ENCODE measurements at regions not wholly inside any gene's neighbourhood (a gene's known extent, or its start where the extent isn't known, plus 50 kb on each side); places are given as distances from the start of the nearest gene placed in this dataset.

GRCh38 chr1:117695796-117696490 is 90.1 kb downstream of the TENT5C start:
- intact Hi-C loops (cut with micrococcal nuclease) (loop anchor here (2.0 to 5.0 kb wide), 3 partner anchors 57 to 201 kb away; partner anchors contain the start of gene TENT5C), in situ Hi-C loops (cut with MboI; ENCODE audit: low sequenced_read_pairs) (loop anchor here (5.0 kb wide), 1 partner anchor 89 kb away; the partner anchor contains the start of gene TENT5C), dilution Hi-C loops (cut with HindIII; ENCODE audit: low sequenced_read_pairs, unreplicated experiment) (no loop called here)
- 30% methylated on average over 2 of the region's 9 CpGs; no CpG with 5 or more reads in 1 of the 2 experiments for WGBS, 2 experiments (ENCODE audit: extremely low coverage in 2 of 2, insufficient read length in 1 of 2)
- Histone ChIP-seq H3K9me1 (ENCODE audit: insufficient read depth, low read length) (peaks cover 14% of the 10 kb centered on the region), H3K56ac (ENCODE audit: extremely low read depth, insufficient read depth, low read length) (peak overlapping the region; percentile 72), H3K4me2 (ENCODE audit: low read depth, low read length) (peak overlapping the region; percentile 73), H3K9ac (ENCODE audit: low read depth, low read length) (peak overlapping the region; percentile 32), H2BK5ac (ENCODE audit: low read depth, low read length, poor library complexity, severe bottlenecking) (peak overlapping the region; percentile 84), H3K4me1 (ENCODE audit: control insufficient read depth, insufficient read depth, low read length) (peaks cover 21% of the 10 kb centered on the region), H3K4me3 (ENCODE audit: insufficient read depth, low read depth, low read length) (peak overlapping the region; percentile 26; the same call in 1 of the 2 replicates), H2AK9ac (replicated peaks; ENCODE audit: low read depth, low read length, poor library complexity) (peak overlapping the region; percentile 78), H2BK20ac (ENCODE audit: low read depth, low read length) (peak overlapping the region; percentile 79), H2BK15ac (ENCODE audit: low read depth, low read length) (peak overlapping the region; percentile 65; the same call in 2 of the 3 replicates), H3K14ac (replicated peaks; ENCODE audit: low read depth, low read length) (peak overlapping the region; percentile 72), H4K5ac (ENCODE audit: low read depth, low read length) (peak overlapping the region; percentile 62), H4K91ac (ENCODE audit: insufficient read depth, low read depth, low read length) (peak overlapping the region; percentile 80), H3K27ac (ENCODE audit: insufficient read depth, low read length) (peak overlapping the region; percentile 89), H3K23ac (ENCODE audit: low read depth, low read length) (peak overlapping the region; percentile 59), H2AFZ (replicated peaks; ENCODE audit: low read length, poor library complexity) (peak overlapping the region; percentile 86), H3K27me3 (ENCODE audit: control insufficient read depth, insufficient read depth, low read length) (no peaks in the 10 kb centered on the region), H3K79me1 (ENCODE audit: low read depth in 1 of 2, low read length in 2 of 2) (peaks cover 0 to 5% of the 10 kb centered on the region in 2 experiments; a peak in 1 of 4 replicates), H4K8ac (ENCODE audit: low read depth in 2 of 2, low read length in 2 of 2) (peak overlapping the region; percentile 27 to 78), H2BK120ac (ENCODE audit: low read depth, low read length) (peak overlapping the region; percentile 83), H3K36me3 (ENCODE audit: control insufficient read depth, insufficient read depth, low read length) (no peaks in the 10 kb centered on the region), H3K4ac (ENCODE audit: low read depth, low read length) (peak overlapping the region; percentile 93), H4K20me1 (ENCODE audit: insufficient read depth, low read length) (peaks cover 3% of the 10 kb centered on the region; the same call in 1 of the 2 replicates), H2AK5ac (ENCODE audit: low read depth, low read length) (peak overlapping the region; percentile 58), H3K9me3 (ENCODE audit: control insufficient read depth, insufficient read depth, low read length) (no peaks in the 10 kb centered on the region), H3K18ac (ENCODE audit: low read depth, low read length) (peak overlapping the region; percentile 78)
- DNase-seq (peak; percentile 96), ATAC-seq (ENCODE audit: low read depth) (peak; percentile 91)
- CTCF ChIA-PET = interaction anchor here (2.4 kb wide), 1 partner anchor 58 kb away, joined by 7 read pairs; no protein-coding TSS in a partner anchor
- BruUV-seq (replicated peaks) = no TSS peak
- TF ChIP-seq MAFK (IDR thresholded peaks at IDR 0.05; ENCODE audit: low read depth, low read length) (peak; percentile 68), CHD1 (IDR thresholded peaks at IDR 0.05; ENCODE audit: low read depth, low read length) (no peak), RCOR1 (IDR thresholded peaks at IDR 0.05; ENCODE audit: insufficient replicate concordance, low read length) (no peak), SMC3 (IDR thresholded peaks at IDR 0.05; ENCODE audit: low read depth, low read length) (no peak; the same call in 1 of the 2 replicates), NFE2L2 (IDR thresholded peaks at IDR 0.05; ENCODE audit: low read depth, low read length) (peak; percentile 94), FOS (IDR thresholded peaks at IDR 0.05; ENCODE audit: low read depth, low read length) (peak; percentile 80; the same call in 1 of the 2 replicates), MAZ (IDR thresholded peaks at IDR 0.05; ENCODE audit: borderline replicate concordance, low read depth, low read length) (no peak), POLR2A (IDR thresholded peaks at IDR 0.05; ENCODE audit: low read depth, low read length) (peak; percentile 19; the same call in 1 of the 2 replicates)
- POLR2A ChIA-PET (ENCODE audit: unreplicated experiment) = no interaction called here

Data from IMR-90 (cell line).